ENCODE measurements at regions not wholly inside any gene's neighbourhood (a gene's known extent, or its start where the extent isn't known, plus 50 kb on each side); places are given as distances from the start of the nearest gene placed in this dataset.

DNA sequence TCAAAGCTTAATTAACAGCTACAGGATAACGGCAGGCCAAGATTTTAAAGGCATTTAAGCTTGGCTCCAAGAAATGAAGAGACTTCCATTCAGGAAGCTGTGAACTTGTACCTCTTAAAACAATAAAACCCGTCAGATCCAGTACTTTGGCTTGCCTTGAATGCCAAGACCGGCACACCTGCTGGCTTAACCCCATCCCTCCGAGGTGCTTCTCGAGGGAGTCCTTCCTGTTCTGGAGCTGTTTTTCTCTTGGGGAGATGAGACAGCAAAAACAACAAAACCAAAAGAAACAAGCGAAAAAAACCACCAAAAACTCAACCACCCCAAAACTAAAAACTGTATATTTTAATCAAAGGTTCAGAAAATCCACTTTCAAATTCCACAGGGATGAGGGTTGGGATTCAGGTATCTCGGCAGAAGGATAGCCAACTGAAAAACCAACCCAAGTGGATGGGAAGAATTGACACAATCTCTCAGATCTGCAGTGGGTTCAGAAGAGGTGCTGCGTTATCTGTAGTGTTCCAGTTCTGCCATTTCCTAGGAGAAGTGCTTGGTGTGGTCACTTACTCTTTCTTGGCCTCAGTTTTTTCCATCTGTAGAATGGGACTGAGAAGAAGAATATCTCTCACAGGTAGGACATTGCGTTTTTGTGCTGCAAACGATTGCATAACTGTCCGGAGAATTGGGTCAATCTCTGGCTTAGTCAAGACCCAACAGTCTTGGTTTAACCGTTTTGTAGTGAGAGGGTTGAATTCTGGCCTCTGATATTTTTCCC, 420.1 kb downstream of the VRK1 start:
- DNase-seq = no peak

DNA sequence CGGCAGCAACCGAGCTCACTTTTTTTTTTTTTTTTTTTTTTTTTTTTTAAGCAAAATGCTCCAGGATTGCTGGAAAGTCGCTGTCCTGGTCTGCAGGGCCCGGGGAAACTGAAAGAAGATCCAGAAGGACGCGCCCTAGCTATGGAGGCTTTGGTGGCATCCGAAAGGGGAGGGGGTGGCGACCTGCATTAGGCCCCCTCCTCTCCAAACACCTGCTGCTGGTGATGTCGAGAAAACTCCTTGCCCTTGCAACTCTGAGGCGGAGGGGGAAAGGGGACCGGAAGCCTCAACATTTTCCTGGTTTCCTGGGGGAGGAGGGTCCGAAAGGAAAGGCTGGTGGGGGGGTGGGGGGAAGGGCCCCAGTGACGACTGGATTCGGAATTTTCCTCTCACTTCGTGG, 421.1 kb downstream of the VRK1 start:
- no peak for DNase-seq

DNA sequence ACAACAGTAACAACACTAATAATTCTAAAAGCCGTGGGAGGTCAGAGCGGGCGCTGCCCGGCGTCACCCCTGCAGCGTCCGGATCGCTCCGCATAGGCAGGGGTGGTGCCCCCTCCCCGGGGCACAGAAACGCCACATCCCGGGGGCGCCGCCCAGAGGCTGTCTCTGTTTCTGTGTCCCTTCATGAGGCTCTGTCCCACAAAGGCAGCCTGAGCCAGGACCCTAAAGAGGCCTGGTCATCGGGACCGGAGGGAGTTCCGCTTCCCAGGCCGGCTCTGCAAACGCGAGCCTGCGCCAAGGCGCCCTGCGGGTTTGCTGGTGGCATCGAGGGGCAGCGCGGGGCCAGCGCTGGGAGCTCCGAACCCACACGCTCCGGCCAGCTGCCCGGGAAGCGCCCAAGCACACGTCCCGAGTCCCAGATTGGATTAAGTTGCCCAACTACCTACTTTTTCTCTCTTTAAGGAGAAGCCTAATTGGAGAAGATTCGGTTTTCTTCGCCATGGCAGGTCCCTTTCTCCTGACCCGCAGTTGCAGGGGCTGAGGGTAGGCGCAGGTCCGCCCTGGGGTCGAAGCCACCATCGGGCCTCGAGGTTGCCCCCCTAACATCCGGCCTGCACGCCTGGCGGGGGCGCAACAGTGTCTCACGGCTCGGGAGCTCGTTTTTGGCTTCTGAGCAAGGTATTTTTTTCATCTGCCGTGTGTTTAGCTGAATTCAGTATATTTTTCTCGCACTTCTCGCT, 421.7 kb downstream of the VRK1 start:
- peak; percentile 19 for DNase-seq

DNA sequence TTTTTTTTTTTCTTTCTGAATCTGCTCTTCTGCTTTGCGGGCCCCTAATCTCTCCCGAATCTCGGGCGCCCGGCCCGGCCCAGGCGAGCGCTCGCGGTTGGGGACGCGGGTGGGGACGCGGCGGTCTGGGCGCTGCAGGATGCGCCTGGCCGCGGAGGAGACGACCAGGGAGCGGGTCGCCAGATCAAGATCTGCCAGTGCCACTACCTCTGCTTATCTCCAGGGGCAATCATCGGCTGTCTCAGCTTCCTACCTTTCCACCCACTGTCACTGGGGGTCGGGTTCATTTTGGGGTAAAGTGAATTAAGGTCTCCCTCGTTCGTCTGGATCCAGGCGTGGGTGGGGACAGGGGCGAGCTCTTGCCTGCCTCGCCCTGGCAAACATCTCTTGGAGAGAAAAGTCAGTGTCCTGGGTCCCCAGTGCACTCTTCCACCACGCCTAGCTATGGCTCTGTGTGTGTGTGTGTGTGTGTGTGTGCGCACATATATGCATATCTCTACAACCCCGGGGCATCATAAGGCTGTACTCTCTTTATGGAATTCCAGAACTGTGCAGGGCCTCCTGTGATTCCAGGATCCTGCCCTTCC, 422.3 kb downstream of the VRK1 start:
- DNase-seq = peak; percentile 5

DNA sequence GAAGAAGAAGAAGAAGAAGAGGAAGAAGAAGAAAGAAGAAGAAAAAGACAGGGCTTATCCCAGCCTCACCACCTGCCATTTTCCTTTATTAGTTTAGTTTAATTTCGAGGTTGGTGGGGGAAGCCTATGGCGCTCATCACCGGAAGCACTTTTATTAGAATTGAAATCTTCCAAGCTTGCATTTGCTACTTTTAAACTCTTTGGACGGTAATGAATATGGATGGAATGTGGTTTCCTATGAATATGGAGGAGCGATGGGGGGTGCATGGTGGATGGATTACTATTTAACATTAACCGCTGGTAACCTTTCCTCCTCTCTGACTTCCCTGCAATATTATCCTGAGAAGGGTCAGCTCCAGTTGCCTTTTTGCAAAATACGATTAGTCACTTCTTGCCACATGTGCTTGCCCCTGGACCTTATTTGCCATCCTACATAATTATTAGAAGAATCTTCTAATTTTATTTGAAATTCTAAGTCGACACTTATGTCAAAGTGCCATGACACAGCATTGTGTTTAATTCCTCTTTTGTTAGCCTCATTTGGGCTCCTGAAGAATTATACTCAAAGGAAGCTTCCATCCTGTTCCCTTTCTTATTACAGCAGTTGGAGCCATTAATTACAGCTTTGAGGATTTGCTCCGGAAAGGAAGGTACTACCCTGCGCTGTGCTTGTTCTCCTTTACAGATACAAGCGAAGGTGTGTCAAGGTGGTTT, 424.5 kb downstream of the VRK1 start:
- no peak for DNase-seq

DNA sequence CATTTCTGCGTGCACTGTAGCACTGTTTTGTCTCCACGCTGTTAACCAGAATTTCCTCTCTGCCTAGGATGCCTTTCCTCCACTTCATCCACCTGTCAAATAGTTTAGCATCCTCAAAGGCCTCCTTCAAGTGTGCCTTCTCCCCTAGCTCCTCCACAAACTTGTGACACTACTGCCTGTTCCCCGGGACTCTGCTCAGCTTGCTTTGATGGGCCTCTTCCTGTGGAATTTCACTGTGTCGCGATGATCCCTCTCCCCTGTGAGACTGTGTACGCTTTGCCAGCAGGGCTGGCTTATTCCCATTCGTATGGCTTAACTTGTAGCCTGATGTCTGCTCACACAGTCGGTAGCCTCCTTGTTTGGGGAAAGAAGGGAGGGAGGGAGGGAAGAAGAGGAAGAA, 426.8 kb downstream of the VRK1 start:
- DNase-seq = no peak

DNA sequence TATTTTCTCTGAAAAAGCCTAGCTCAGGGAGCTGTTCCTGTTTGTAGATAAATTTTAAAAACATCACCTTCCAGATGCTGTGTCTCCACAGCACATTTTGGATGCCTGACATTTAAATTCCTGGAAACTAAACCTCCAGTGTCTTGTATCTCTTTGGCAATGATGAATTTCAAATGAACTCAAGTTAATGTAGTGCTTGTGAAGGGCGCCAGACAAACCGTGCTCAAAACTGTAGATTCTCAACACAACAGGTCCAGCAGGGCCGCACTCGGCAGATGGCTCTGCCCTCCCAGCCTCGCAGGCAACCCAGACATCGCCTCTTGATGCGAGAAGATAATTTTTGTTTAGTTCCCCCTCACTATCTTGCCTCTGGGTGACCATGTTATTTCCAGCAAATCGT, 432.9 kb downstream of the VRK1 start:
- DNase-seq = no peak

DNA sequence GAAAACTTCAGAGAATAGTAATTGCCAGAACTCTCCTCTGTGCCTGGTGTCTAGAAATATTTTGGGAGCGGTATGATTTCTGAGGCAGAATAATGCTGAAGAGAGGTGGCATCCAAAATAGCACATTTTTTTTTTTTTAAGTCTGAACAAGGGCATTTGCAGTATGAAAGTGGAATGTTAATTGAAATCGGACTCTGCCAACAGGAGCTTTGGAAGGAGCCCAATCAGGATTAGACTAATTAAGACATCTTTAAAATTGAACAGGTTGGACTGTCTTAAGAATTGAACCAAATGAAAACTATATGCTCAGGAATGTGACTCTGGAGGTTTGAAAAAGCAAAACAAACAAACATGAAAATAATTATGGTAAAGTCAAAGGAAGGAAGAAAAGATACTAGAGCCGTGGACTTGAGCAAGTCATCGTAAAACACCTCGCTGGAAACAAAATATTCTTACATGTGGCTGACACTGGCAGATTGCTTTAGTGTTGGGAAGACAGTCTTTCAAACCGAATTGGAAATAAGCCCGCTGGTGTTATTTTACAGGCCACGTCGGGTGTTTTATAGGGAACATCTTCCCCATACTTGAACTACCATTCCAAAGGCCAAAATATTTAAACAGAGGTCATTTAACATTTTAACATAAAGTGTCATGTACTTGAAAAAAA, 436.3 kb downstream of the VRK1 start:
- DNase-seq = no peak

DNA sequence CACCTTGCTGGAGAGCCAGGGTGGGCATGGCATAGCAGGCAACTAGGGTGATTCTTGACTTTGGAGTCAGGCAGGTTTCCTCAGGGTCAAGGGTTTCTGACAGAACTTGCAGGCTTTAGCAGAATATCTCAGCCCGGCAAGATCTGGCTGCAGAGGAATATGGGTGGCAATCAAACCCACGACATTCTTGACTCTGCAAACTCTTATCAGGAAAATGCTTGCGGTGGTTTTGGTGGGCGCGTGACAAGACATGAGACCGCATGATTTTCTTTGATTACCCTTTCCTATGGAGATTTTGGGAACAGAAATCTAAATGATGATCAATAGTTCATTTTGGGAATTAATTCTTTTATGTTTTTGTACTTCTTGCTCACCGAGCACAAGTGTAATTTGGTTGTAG, 449.5 kb downstream of the VRK1 start:
- DNase-seq = no peak

DNA sequence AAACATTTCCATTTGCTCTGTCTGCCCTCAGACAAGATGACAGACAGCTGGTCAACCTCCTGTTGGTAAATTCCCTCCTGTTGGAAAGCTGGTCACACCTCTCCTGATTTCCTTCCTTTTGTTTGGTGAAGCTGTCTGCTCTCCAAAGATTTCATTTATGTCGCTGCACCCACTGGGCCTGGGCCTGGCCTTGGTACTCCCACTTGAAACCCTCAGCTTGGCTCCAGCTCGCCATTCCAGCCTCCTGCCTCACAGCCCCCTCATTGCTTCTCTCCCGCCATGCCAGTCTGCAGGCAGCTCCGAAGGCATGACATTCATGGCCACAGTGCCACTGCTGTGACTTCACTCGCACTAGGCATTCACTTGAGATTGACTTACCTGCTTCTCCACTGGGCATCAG, 451.8 kb downstream of the VRK1 start:
- no peak for DNase-seq

DNA sequence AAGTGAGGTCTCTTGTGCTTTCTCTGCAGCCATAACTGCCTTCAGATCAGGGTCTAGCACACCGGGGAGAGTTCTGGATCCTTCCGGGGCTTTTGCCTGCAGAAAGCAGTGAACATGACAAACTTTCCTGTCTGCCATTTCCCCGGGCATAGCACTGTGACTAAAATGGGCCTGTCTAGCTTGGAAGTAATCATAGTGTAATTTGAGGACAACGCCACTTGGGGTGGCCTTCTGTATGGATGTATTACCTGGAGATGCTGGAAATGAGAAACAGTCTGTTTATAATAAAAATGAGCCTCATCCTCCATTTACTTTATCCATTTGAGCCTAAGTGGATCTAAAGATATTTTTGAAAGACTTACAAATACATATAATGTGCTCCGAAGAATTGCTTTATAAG, 453.7 kb downstream of the VRK1 start:
- DNase-seq = no peak

DNA sequence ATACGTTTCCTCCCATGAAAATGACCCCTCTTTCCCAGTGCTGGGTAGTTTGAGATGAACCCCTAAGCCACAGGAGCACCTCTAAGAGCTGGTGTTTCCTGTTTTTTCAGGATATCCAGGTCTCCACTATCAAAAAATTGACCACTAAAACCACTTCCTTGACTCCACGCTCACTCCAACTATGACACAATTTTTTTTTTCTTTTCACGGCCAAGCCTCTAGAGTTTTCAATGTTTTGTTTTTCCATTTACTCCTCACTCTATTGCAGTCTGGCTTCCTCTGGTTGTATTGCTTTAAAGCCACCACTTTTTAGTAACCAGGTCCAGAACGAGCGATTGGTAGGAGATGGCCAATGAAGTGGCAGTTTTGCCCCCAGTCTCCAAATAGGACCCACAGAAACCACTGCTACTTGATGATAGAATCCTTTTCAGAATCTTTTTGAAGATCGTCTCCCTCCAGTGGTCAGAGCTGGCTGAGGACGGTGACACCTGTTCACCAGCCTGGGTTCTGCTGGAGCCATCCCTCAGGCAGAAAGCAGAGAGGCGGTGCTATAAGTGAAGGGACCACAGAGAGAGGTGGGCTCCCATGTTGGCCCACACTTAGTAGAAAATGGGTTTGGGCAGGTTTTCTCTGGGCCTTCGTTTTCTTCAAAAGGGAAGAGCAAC, 454.4 kb downstream of the VRK1 start:
- DNase-seq = no peak

DNA sequence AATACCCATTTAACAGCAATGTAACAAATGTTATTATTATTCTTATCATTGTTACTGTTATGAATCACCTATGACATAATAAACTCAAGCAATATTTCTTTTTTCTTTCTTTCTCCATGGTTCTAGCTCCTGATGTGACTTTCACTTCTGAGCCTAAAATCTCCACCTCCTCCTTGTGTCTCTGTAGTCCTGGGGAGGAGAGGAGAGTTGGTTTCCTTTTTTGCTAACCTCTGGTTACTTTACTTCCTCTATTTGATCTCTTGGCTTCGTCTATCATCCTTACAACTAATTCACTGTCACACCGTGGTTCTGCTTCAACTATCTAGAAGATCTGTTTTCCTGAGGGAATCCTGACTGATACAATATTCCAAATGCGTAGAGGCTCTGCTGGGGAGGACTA, 456.6 kb downstream of the VRK1 start:
- no peak for DNase-seq

DNA sequence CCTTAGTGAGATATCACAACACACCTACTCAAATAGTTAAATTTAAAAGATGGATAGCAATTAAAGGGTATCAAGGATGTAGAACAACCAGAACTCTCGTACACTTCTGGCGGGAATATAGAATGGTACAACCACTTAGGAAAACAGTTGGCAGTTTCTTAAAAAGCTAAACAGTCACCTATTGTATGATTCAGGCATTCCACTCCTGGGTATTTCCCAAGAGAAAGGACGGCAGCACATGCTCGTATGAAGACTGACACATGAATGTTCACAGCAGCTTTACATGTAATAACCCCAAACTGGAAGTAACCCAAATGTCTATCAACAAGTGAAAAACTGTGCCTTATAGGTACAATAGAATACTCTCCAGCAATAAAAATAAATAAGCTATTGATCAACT, 465.2 kb downstream of the VRK1 start:
- no peak for DNase-seq

DNA sequence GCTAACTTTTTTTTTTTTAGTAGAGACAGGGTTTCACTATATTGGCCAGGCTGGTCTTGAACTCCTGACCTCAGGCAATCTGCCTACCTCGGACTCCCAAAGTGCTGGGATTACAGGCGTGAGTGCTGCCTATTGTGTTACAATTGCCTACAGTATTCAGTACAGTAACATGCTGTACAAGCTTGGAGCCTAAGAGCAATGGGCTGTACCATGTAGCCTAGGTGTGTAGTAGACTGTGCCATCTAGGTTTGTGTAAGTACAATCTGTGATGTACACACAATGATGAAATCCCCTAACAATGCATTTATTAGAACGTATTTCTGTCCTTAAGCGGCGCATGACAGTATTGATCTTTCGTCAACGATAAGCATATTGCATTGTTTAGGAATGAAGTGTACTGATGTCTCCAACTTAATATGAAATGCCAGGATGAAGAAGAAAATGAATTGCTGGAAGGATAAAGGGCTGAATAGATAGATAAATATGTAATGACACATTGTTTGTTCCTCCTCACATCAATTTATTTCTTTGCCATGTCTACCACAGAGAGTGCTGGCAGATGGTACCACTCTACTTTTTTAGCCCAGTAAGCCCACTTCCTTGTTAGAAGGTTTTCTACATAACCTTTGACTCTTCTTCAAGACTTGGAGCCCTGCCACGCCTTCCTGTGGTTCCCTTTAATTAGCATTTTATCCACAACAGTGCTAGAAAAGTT, 467.5 kb downstream of the VRK1 start:
- DNase-seq = no peak

DNA sequence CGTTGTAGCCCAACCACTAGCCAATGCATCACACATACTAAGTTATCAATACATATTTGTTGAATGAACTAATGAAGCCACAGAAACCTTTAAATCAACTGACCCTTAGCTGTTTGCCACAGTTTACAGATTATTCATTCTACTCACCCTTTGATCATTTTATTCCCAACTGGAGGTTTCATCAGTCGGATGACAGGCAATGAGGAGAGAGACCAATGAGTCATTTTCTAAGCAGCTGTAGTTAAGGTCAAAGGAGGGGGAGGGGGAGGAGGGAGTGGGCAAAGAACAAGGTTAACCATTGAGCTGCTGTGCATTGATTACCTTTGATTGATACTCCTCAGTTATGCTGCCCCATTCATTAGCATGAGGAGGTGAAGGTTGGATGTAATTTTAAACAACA, 469.5 kb downstream of the VRK1 start:
- no peak for DNase-seq

DNA sequence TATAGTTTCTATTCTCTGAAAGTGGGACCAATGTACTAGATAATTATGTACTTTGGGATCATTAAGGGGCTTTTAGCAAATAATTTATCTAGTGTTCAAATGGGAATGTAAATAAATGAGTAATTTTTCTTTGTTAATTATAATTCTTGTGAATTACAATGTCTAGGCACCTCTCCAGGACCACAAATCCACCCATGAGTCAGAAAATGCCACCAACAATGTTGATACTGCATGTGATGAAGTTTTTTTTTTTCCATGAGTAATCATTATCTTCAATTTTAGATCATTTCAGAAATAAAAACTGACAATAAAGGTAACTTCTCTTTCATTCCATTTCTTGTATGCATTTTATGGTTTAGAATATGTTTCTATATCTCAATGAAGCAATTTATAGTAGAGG, 470.3 kb downstream of the VRK1 start:
- DNase-seq = no peak

DNA sequence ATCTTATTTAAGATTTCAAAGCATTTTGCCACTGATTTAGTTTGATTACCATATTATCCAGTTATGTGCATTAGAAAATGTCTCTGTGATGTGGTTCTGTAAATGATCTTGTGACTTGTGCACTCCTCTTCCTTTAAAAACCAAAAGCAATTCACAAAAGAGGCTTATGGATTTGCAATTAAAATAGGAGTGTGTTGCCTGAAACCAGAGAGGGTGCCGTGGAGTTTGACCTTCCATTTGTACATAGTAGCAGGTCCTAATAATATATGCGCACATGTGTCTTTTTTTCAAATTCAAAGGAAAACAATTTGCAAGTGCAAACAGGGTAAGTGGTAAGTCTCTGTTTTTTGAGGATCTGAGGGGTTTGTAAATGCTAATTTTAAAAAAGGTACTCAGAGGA, 470.9 kb downstream of the VRK1 start:
- no peak for DNase-seq

DNA sequence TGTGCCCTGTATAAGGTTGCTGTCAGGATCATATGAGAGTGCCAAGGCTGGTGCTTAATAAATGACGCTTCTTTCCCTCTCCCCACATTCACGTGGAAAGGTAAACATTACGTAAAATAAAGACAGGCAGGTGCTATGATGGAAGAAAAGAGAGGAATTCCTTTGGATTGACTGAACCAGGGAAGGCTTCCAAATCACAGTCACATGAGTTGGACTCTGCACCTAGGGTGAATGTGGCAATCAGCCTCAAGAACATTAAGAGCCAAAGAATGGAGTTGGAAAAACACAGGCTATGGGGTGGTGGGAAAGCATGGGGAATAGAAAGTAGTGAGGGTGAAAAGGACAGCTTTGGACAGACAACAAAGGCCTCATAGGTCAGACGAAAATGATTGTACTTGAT, 473.1 kb downstream of the VRK1 start:
- no peak for DNase-seq

DNA sequence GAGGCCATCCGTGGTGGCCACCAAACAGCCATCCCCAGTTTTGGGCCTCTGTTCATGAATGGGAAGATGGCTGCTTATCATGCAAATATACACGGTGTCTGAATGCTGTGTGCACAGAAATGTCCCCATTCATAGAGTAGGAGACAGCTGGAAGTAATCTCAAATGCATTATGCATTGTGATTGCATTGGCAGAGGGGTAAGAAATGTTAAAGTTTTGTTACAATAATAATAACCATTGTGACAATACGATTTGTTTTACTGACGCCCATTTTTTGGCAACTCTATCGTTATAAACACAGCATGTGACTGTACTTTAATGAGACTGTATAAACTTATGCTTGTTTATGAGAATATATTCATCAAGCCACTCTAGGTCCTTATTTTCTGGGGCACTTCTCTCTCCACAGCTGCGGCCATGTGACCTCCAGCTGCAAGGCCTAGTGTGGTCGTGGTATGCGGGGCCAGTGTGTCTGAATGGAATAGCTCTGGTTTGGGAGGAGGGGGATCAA, 474.3 kb downstream of the VRK1 start:
- no peak for DNase-seq

DNA sequence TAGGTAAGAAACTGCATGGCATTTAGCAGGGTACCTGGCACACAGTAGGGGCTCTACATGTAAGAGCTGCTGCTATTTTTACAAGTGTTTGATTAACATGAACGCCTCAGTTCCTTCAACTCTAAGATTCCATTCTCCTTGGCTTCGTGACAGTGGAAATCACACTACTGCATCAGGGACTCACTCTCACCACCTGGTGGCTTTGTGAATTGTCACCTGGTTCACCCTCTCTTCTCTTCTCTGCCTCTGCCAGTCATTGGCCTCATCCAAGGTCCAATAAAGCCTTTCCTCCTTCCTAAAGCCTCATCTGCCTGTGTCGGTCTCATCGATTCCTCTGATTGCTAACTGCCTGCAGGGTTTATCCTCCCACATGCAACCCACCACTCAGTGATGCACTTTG, 476.4 kb downstream of the VRK1 start:
- no peak for DNase-seq

DNA sequence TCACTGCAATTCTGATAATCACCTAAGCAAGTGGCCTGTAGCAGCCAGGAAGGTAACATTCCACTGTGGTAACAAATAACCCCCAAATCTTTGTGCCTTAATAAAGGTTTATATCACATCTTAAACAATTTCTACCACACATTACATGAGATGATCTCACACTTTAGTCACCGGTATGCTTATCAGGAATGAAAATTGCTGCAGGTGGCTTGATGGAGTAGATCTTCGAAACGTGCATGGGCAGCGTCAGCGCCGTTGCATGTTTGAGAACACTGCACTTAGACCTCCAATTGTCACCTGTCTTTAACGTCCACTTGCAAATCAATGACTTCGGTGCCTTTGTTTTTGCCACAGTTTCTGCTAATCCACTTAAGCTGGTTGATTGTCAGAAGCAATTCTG, 477.4 kb downstream of the VRK1 start:
- DNase-seq = no peak

Data from stimulated activated CD4-positive, alpha-beta T cell treated with anti-CD3 and anti-CD28 coated beads, Interleukin-4, amount 100 ng/mL, for 24 hours (primary cell).